ENCODE measurements at regions not wholly inside any gene's neighbourhood (a gene's known extent, or its start where the extent isn't known, plus 50 kb on each side); places are given as distances from the start of the nearest gene placed in this dataset.
"Not testable (repeated sequence)": the region's sequence is repeated elsewhere in the genome, so short reads cannot be mapped to it uniquely, and the experiment has no call there.

- not testable (repeated sequence) for DNase-seq (ENCODE audit: low spot score)
These were observed 141.1 kb downstream of the SLCO4C1 start for GRCh38 chr5:102154791-102155605.

GRCh38 chr5:102154291-102154690 is 141.8 kb downstream of the SLCO4C1 start:
- no peak for DNase-seq (ENCODE audit: low spot score)

DNA sequence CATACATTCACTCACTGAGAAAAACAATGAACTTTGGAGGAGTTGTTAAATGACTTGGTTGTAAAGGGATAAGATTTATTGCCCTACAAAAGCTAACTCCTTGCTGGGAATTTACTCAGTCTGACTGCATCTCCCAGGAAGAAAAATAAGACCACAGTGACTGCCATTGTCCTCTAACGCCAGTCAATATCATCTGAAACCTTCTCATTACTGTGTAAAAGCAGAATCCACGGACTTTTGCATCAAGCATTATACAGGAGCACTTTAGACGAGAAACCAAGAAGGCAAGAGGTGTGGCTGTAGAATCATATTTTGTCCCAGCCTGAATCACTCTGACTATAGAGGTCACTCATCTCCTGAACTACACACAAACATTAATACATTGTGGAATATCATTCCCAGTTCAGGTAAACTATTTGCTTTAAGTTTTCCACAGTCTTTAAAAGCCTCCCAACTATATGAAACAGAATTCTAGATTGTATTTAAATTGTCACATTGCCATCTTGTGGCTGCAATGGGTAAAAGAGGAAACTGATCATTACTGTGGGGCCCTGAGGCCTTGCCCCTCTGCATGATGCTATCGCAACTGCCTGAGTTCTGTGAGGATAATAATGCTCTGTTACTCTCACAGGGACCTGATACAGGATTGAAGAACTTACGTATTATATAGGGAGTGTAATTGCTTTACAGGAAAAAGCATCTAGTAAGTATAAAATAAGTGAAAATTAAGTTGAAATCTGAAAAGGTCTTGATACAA is 142.9 kb downstream of the SLCO4C1 start:
- peak; percentile 9 for DNase-seq (ENCODE audit: low spot score)

DNA sequence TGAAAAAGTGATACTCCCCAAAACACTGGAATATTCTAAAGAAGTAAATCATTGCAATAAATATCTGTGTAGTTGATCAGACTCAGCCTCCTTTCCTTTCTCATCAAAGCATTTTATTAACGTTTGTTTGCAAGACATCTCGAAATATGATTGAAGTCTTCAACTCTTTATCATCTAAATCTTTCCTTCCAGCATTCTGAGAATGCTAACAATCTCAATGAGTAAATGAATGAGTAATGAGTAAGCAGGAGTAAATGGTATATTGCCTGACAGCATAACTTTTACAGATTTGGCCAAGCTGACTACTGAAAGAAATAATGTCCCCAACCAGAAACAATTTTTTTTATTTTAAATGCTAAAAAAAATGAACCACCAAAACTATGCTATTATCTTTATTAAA is 157.1 kb downstream of the SLCO4C1 start:
- DNase-seq (ENCODE audit: low spot score) = no peak

DNA sequence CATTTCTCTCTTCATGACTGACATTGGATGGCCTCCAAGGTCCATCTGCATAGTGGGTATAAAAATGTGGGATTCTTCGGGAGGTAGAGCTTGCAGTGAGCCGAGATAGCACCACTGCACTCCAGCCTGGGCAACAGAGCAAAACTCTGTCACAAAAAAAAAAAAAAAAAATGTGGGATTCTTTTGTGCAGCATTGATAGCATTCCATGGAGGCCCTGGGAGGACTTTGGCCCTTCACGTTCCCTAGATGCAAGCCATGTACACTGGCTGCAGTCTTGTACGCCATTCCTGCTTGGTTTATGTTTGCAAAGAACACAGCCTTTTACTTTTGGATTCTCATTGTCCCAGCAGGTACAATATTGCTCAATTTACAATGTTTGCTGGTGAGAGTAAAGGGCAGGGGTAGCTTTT is 157.8 kb downstream of the SLCO4C1 start:
- DNase-seq (ENCODE audit: low spot score) = no peak

GRCh38 chr5:102130890-102131289 is 165.2 kb downstream of the SLCO4C1 start:
- no peak for DNase-seq (ENCODE audit: low spot score)

DNA sequence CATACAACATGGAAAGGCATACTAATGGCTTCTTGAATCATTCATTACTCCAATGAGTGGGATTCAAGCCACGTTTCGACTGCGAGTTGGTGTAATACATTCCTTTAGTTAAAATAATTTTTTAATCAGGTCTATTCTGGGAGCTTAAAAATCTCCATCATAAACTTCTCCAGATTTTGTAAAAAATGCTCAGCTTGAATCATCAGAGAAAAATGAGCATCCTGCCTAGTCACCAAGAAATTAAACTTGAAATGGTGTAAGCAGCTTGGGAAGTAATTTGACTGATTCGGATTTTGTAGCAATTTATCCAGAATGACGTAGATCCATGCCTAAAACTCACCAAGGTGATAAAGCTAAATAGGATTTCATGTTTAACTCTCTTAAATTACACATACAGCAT is 165.7 kb downstream of the SLCO4C1 start:
- no peak for DNase-seq (ENCODE audit: low spot score)

GRCh38 chr5:102119252-102119651 is 176.8 kb downstream of the SLCO4C1 start:
- no peak for DNase-seq (ENCODE audit: low spot score)

GRCh38 chr5:102115736-102116135 is 180.3 kb downstream of the SLCO4C1 start:
- no peak for DNase-seq (ENCODE audit: low spot score)

- DNase-seq (ENCODE audit: low spot score) = no peak
These were observed 181.5 kb downstream of the SLCO4C1 start for GRCh38 chr5:102114525-102115069.

DNA sequence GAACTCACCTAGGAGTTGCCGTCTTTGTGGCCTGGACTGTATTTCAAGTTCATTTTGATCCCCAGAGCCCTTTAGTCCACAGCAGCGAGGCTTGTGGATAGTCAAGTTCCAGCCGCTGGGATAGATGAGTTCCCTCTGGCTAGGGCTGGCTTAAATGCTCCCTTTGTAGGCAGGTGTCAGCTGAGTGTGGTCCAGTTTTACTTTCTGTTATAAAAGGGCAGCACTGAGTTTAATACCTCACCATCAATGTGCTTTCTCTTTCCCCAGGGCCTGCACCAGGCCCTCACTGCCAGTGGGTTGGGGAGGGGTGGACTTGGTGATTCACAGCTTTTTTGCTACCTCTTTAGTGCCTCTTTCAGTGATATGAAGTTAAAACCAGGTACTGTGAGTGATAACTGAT is 188.2 kb downstream of the SLCO4C1 start:
- DNase-seq (ENCODE audit: low spot score) = no peak

DNA sequence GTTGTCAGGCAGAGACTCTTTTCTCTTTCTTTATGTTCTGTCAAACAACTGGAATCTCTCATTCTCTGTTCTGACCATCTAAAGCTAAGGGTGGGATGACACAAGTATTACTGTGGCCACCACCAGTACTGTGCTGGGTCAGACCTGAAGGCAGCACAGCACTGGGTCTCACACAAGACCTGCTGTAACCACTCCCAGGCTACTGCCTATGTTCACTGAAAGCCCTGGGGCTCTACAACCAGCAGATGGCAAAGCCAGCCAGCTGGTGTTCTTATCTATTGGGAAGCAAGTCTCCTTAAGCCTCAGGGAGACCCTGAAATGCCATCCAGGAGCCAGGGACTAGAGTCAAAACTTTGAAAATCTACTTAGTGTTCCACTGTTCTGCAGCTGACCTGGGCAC is 189.5 kb downstream of the SLCO4C1 start:
- DNase-seq (ENCODE audit: low spot score) = no peak

DNA sequence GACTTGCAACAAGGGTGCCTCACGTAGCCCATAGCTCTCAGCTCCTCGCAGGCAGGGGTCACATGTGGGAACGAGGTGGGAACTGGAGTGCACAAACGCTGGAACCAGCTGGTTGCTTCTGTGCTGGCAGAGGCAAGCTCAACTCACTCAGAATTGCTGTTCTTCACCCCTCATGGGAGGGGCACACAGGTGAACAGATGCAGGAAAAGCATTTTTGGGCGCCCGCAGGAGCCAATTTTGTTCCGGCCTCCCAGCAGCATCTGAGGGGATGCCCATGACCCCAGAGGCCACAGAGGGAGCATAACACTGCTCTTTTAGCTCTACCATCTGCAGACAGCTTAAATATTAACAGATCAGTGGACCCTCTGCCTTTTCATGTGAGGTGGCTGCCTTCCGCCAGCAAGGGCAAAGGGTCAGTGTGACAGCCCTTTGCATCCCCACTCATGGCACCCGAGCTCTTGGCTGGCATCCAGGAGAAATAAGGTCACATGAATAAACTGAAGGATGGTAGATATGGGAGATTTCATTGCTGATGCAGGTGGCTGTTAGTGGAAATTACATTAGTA is 196.2 kb downstream of the SLCO4C1 start:
- DNase-seq (ENCODE audit: low spot score) = no peak

- not testable (repeated sequence) for DNase-seq (ENCODE audit: low spot score)
These were observed 197.0 kb downstream of the SLCO4C1 start for GRCh38 chr5:102099083-102099482.

DNA sequence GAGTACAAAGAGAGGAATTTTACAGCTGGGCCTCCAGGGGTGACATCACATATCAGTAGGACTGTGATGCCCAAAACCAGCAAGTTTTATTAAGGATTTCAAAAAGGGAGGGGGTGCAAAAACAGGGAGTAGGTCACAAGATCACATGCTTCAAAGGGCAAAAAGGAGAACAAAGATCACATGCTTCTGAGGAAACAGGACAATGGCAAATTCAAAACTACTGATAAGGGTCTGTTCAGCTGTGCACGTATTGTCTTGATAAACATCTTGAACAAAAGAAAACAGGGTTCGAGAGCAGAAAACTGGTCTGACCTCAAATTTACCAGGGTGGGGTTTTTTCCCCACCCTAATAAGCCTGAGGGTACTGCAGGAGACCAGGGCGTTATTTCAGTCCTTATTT is 197.5 kb downstream of the SLCO4C1 start:
- DNase-seq (ENCODE audit: low spot score) = not testable (repeated sequence)

- DNase-seq (ENCODE audit: low spot score) = peak; percentile 6
These were observed 205.3 kb downstream of the SLCO4C1 start for GRCh38 chr5:102090770-102091169.

GRCh38 chr5:102089883-102090282 is 206.2 kb downstream of the SLCO4C1 start:
- DNase-seq (ENCODE audit: low spot score) = no peak

GRCh38 chr5:102087906-102088305 is 208.2 kb downstream of the SLCO4C1 start:
- no peak for DNase-seq (ENCODE audit: low spot score)

DNA sequence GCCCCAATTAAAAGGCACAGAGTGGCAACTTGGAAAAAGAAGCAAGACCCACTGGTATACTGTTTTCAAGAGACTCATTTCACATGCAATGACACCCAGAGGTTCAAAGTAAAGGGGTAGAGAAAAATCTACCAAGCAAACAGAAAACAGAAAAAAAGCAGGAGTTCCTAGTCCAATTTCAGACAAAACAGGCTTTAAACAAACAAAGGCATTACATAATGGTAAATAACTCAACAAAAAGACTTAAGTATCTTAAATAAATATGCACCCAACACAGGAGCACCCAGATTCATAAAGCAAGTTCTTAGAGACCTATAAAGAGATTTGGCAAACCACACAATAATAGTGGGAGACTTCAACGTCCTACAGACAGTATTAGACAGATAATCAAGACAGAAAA is 215.8 kb downstream of the SLCO4C1 start:
- DNase-seq (ENCODE audit: low spot score) = no peak

DNA sequence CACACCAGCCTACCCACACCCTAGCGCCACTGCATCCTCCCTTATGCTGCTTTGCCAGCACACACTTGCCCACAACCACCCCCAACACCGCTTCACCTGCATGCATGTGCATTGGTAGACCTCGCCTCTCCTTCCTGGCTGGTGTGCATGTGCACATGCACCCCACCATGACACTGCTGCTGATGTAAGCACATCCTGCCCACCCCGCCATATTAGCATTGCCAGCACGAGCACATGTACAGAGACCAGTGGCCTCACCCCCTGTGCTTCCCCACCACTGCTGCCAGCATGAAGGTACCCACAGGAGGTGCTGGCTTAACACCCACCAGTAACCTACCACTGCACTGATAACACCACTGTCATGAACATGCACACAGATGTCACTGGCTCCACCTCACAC is 218.2 kb downstream of the SLCO4C1 start:
- DNase-seq (ENCODE audit: low spot score) = no peak

DNA sequence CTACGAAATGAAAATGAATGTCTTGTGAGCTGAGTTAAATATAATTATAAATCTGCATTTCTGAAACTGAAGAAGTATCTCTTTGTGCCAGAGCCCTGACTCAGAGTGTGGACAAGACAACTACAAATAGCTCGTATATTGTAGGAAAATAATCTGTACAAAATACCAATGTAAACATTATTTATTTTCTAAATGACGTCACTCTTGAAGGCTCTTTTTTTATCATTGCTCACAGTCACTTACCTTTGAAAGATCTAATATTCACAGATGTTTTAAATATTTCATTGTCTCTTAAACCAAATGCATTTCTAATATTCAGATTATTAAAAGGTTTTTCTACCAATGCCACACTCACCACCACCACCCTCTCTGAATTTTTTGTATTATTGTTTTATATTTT is 226.1 kb downstream of the SLCO4C1 start:
- no peak for DNase-seq (ENCODE audit: low spot score)

- DNase-seq (ENCODE audit: low spot score) = no peak
These were observed 227.2 kb downstream of the SLCO4C1 start for GRCh38 chr5:102068870-102069269.

DNA sequence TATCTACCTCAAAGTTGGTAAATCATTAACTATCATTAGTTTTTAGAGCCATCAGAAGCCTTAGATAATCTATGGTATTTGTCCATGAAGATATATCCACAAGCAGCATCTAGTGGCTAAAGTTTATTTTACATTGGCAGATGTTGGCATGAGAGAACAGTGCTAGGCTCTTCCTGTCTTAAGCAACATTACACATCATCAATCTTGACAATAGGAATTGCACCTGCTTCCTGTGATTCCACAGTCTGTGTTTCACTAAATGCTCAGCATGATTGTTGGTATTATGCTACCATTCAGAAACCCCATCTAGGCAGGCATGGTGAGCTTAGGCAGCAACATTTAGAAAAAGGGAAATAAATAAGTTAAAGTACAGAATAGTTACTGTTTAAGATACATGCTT is 246.6 kb downstream of the SLCO4C1 start:
- DNase-seq (ENCODE audit: low spot score) = peak; percentile 6

Data from kidney capillary endothelial cell (primary cell).